Activated T-cell treated with anti-CD3 and anti-CD28 coated beads for 4 hours (primary cell): ENCODE measurements at regions not wholly inside any gene's neighbourhood (a gene's known extent, or its start where the extent isn't known, plus 50 kb on each side); places are given as distances from the start of the nearest gene placed in this dataset.
"Not testable (repeated sequence)": the region's sequence is repeated elsewhere in the genome, so short reads cannot be mapped to it uniquely, and the experiment has no call there.

Experiments used
- DNase-seq: peaks from one replicate; pipeline ENCODE4 v3.0.0-alpha.2; 2020

GRCh38 chr1:209157546-209158249 lies 425.8 kb upstream of the CAMK1G start:
- DNase-seq: no peak

- DNase-seq: no peak
Observed at GRCh38 chr1:209158851-209159250, 424.7 kb upstream of the CAMK1G start.

GRCh38 chr1:209160230-209160629 lies 423.3 kb upstream of the CAMK1G start:
- DNase-seq: no peak

GRCh38 chr1:209162651-209163050 lies 420.9 kb upstream of the CAMK1G start:
- DNase-seq: no peak

GRCh38 chr1:209168204-209168603 lies 415.3 kb upstream of the CAMK1G start:
- no peak for DNase-seq

GRCh38 chr1:209171151-209171550 lies 412.4 kb upstream of the CAMK1G start:
- DNase-seq: no peak

- no peak for DNase-seq
Observed at GRCh38 chr1:209172286-209172685, 411.2 kb upstream of the CAMK1G start.

- not testable (repeated sequence) for DNase-seq
Observed at GRCh38 chr1:209172792-209173542, 410.5 kb upstream of the CAMK1G start.

GRCh38 chr1:209173796-209174195 lies 409.7 kb upstream of the CAMK1G start:
- DNase-seq: not testable (repeated sequence)

GRCh38 chr1:209176866-209177430 lies 406.6 kb upstream of the CAMK1G start:
- no peak for DNase-seq

- no peak for DNase-seq
Observed at GRCh38 chr1:209183195-209183594, 400.3 kb upstream of the CAMK1G start.

- no peak for DNase-seq
Observed at GRCh38 chr1:209187589-209187988, 395.9 kb upstream of the CAMK1G start.

- no peak for DNase-seq
Observed at GRCh38 chr1:209190591-209191261, 392.8 kb upstream of the CAMK1G start.

GRCh38 chr1:209191262-209191634 lies 392.3 kb upstream of the CAMK1G start:
- no peak for DNase-seq

- no peak for DNase-seq
Observed at GRCh38 chr1:209196140-209196539, 387.4 kb upstream of the CAMK1G start.

GRCh38 chr1:209198961-209199750 lies 384.4 kb upstream of the CAMK1G start:
- DNase-seq: no peak

GRCh38 chr1:209199822-209200221 lies 383.7 kb upstream of the CAMK1G start:
- no peak for DNase-seq

GRCh38 chr1:209202321-209202720 lies 381.2 kb upstream of the CAMK1G start:
- not testable (repeated sequence) for DNase-seq

GRCh38 chr1:209202830-209203532 lies 380.5 kb upstream of the CAMK1G start:
- no peak for DNase-seq

GRCh38 chr1:209203533-209203895 lies 380.0 kb upstream of the CAMK1G start:
- DNase-seq: no peak

GRCh38 chr1:209205039-209205438 lies 378.5 kb upstream of the CAMK1G start:
- DNase-seq: no peak

GRCh38 chr1:209207126-209207700 lies 376.3 kb upstream of the CAMK1G start:
- no peak for DNase-seq
